ENCODE measurements at regions not wholly inside any gene's neighbourhood (a gene's known extent, or its start where the extent isn't known, plus 50 kb on each side); places are given as distances from the start of the nearest gene placed in this dataset.

- ATAC-seq (ENCODE audit: low FRiP score) (no peak), DNase-seq (ENCODE audit: low spot score) (no peak)
- no peak for TF ChIP-seq CTCF (IDR thresholded peaks at IDR 0.05)
These were observed 124.6 kb upstream of the FRMD6 start for GRCh38 chr14:51527073-51527472.

GRCh38 chr14:51529736-51530135, 122.0 kb upstream of the FRMD6 start:
- DNase-seq (ENCODE audit: low spot score) (no peak), ATAC-seq (ENCODE audit: low FRiP score) (no peak)
- TF ChIP-seq CTCF (IDR thresholded peaks at IDR 0.05): no peak

GRCh38 chr14:51533160-51533559, 118.5 kb upstream of the FRMD6 start:
- no peak for DNase-seq (ENCODE audit: low spot score)
- no peak for TF ChIP-seq CTCF (IDR thresholded peaks at IDR 0.05)
- ATAC-seq (ENCODE audit: low FRiP score): no peak

- no peak for TF ChIP-seq CTCF (IDR thresholded peaks at IDR 0.05)
- DNase-seq (ENCODE audit: low spot score) (no peak), ATAC-seq (ENCODE audit: low FRiP score) (no peak)
These were observed 117.7 kb upstream of the FRMD6 start for GRCh38 chr14:51533872-51534553.

GRCh38 chr14:51534610-51535011, 117.1 kb upstream of the FRMD6 start:
- no peak for ATAC-seq (ENCODE audit: low FRiP score)
- TF ChIP-seq CTCF (IDR thresholded peaks at IDR 0.05): no peak
- DNase-seq (ENCODE audit: low spot score): no peak

- DNase-seq (ENCODE audit: low spot score) (no peak), ATAC-seq (ENCODE audit: low FRiP score) (no peak)
- TF ChIP-seq CTCF (IDR thresholded peaks at IDR 0.05): no peak
These were observed 116.2 kb upstream of the FRMD6 start for GRCh38 chr14:51535443-51536044.

- ATAC-seq (ENCODE audit: low FRiP score): no peak
- DNase-seq (ENCODE audit: low spot score): no peak
- TF ChIP-seq CTCF (IDR thresholded peaks at IDR 0.05): no peak
These were observed 112.7 kb upstream of the FRMD6 start for GRCh38 chr14:51538973-51539372.

All from omental fat pad (tissue), 3 donors.